Naive thymus-derived CD4-positive, alpha-beta T cell (primary cell): ENCODE measurements at regions not wholly inside any gene's neighbourhood (a gene's known extent, or its start where the extent isn't known, plus 50 kb on each side); places are given as distances from the start of the nearest gene placed in this dataset.

Experiments used
- ATAC-seq: fragments of 150-1000 bp; cut with Tn5 transposase; 2 replicates; pipeline ENCODE4 v1.10.0; 2021; ENCODE audit warnings: mild to moderate bottlenecking, moderate library complexity
- CTCF ChIA-PET: fragments of 350-600 bp; sonication (Branson Sonifier 250); formaldehyde crosslinking; loops from one replicate; lab custom pipeline; 2021; ENCODE audit warnings: antibody characterized with exemption; lab: Charles Lee
- POLR2A ChIA-PET: fragments of 350-600 bp; sonication (Branson Sonifier 250); formaldehyde crosslinking; loops from one replicate; lab custom pipeline; 2021; ENCODE audit warnings: antibody characterized with exemption, inconsistent platforms; lab: Charles Lee
- DNase-seq, 9 donors: peaks; one replicate each; pipeline versions ENCODE4 v3.0.0 to v3.0.0-alpha.2; 2020 to 2022; ENCODE audit warnings: mixed read lengths in 1 of 9
- H3K27ac ChIP-seq: one replicate; pipeline ENCODE4 v1.7.0; 2013; ENCODE audit warnings: mild to moderate bottlenecking, low read depth, low read length, moderate library complexity
- H3K27me3 ChIP-seq, 2 donors: one replicate each; pipeline ENCODE4 v1.7.0; 2013; ENCODE audit warnings: low read length in 2 of 2, mild to moderate bottlenecking in 2 of 2, moderate library complexity in 2 of 2; ENCODE audit not compliant: control insufficient read depth in 2 of 2, insufficient read depth in 2 of 2
- H3K36me3 ChIP-seq, 3 experiments: 1 replicate in 2 of 3; 2 replicates in 1 of 3; pipeline ENCODE4 v1.7.0; 2013; ENCODE audit warnings: low read length in 3 of 3, mild to moderate bottlenecking in 3 of 3, moderate library complexity in 1 of 3; ENCODE audit not compliant: insufficient read depth in 3 of 3, control insufficient read depth in 2 of 3
- H3K4me1 ChIP-seq, 2 donors: one replicate each; pipeline ENCODE4 v1.7.0; 2013; ENCODE audit warnings: low read length in 2 of 2, mild to moderate bottlenecking in 2 of 2, moderate library complexity in 1 of 2; ENCODE audit not compliant: control insufficient read depth in 2 of 2, insufficient read depth in 2 of 2
- H3K4me3 ChIP-seq: 2 replicates; pipeline ENCODE4 v1.7.0; 2013; ENCODE audit warnings: mild to moderate bottlenecking, low read length
- H3K9me3 ChIP-seq, 3 experiments: 1 replicate in 2 of 3; 2 replicates in 1 of 3; pipeline ENCODE4 v1.7.0; 2013; ENCODE audit warnings: low read length in 3 of 3; ENCODE audit not compliant: control insufficient read depth in 2 of 3
- H3K27ac Mint-ChIP-seq, 9 donors: one replicate each; pipeline ENCODE4 v1.8.0; 2020 to 2022; ENCODE audit warnings: mixed read lengths in 9 of 9, mild to moderate bottlenecking in 8 of 9, moderate library complexity in 5 of 9, inconsistent platforms in 2 of 9
- H3K27me3 Mint-ChIP-seq, 5 donors: one replicate each; pipeline ENCODE4 v1.8.0; 2021 to 2022; ENCODE audit warnings: mixed read lengths in 5 of 5, mild to moderate bottlenecking in 1 of 5
- H3K36me3 Mint-ChIP-seq, 5 donors: one replicate each; pipeline ENCODE4 v1.8.0; 2020 to 2022; ENCODE audit warnings: mixed read lengths in 5 of 5, mild to moderate bottlenecking in 3 of 5, inconsistent platforms in 1 of 5
- H3K4me1 Mint-ChIP-seq, 7 donors: one replicate each; pipeline ENCODE4 v1.8.0; 2020 to 2022; ENCODE audit warnings: mixed read lengths in 7 of 7, mild to moderate bottlenecking in 3 of 7, inconsistent platforms in 1 of 7
- H3K4me3 Mint-ChIP-seq, 10 donors: one replicate each; pipeline ENCODE4 v1.8.0; 2020 to 2022; ENCODE audit warnings: mild to moderate bottlenecking in 10 of 10, mixed read lengths in 10 of 10, moderate library complexity in 6 of 10, inconsistent platforms in 2 of 10
- H3K9me3 Mint-ChIP-seq, 11 donors: one replicate each; pipeline ENCODE4 v1.8.0; 2020 to 2022; ENCODE audit warnings: mixed read lengths in 11 of 11, mild to moderate bottlenecking in 4 of 11, inconsistent platforms in 1 of 11, moderate library complexity in 1 of 11
- intact Hi-C, 2 donors: fragments of 100-400 bp; cut with micrococcal nuclease; formaldehyde crosslinking; loops; one replicate each; pipeline ENCODE4 v1.15.1; 2023

DNA sequence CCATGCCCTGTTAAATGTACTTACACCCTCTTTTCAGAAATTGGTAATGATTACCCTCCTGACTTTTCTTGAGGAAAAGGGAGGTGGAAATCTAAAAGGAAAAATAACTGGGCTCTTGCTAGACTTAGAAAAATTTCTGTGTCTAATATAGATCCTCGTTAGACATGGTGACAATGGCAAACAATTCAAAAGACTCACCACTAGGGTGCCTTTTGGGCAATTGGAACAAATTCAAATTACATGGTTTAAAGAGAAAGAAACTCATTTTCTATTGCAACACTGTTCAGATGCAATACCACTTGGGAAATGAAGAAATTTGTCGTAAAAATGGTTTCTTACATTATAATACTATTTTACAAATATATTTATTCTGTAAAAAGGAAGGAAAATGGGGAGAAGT lies 950.1 kb downstream of the GRM8 start:
- Histone ChIP-seq H3K27ac (no peak overlapping the region), H3K4me3 (no peak overlapping the region), H3K36me3 (no peaks in the 10 kb centered on the region), H3K4me1 (no peaks in the 10 kb centered on the region), H3K9me3 (no peaks in the 10 kb centered on the region), H3K27me3 (no peaks in the 10 kb centered on the region)
- Mint-ChIP-seq H3K9me3 (peaks cover 2 to 29% (median 9%) of the 10 kb centered on the region in 11 donors), H3K36me3 (peaks cover 0 to 4% (median 0%) of the 10 kb centered on the region in 5 donors), H3K4me1 (no peaks in the 10 kb centered on the region), H3K27ac (no peak overlapping the region), H3K27me3 (no peaks in the 10 kb centered on the region), H3K4me3 (no peak overlapping the region)
- intact Hi-C loops = no loop called here
- ChIA-PET POLR2A (no interaction called here), CTCF (no interaction called here)
- no peak for ATAC-seq
- DNase-seq = no peak

DNA sequence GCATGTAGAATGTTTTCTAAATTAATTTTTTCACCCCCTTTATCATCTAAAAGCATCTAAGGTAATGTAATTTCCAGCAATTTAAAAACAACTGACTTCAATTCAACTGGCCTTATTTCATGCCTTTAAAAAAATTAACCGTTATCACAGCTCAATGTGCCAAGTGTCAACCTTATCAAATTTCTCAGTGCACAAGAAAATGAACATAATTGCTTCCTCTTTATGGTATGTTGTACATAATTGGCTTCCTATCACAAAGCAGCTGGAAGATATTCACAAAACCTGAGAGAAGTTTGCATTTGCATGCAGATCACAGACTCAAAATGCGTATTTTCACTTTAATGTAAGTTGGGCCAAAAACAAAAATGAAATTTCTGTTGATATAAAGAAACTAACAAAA lies 966.4 kb downstream of the GRM8 start:
- CTCF ChIA-PET = no interaction called here
- Histone ChIP-seq H3K9me3 (no peaks in the 10 kb centered on the region), H3K27me3 (no peaks in the 10 kb centered on the region), H3K27ac (no peak overlapping the region), H3K4me1 (no peaks in the 10 kb centered on the region), H3K36me3 (no peaks in the 10 kb centered on the region), H3K4me3 (no peak overlapping the region)
- POLR2A ChIA-PET = no interaction called here
- intact Hi-C loops = no loop called here
- no peaks in the 10 kb centered on the region for H3K4me1 Mint-ChIP-seq
- H3K4me3 Mint-ChIP-seq = no peak overlapping the region
- no peak for ATAC-seq
- H3K36me3 Mint-ChIP-seq = no peaks in the 10 kb centered on the region
- no peaks in the 10 kb centered on the region for H3K27me3 Mint-ChIP-seq
- DNase-seq = no peak
- no peak overlapping the region for H3K27ac Mint-ChIP-seq
- peaks cover 0 to 14% (median 3%) of the 10 kb centered on the region in 11 donors for H3K9me3 Mint-ChIP-seq

DNA sequence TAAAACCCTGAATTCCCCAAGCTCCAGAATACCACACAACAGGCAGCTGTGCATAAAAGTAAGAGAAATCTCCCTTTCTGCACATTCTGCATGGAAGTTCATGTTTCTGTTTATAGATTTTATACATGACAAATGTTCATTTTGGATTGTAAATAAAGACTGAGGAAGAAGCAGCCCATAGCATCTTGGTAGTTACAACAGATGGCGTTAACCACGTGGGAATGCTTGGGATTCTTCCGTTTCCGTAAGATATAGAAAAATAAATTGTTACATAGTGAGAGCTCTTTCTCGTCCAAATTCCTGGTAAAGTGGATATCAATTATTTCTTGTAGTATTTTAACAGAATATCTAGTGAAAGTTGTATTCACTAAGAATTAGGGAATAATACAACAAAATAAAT lies 1016.5 kb downstream of the GRM8 start:
- Histone ChIP-seq H3K4me3 (no peak overlapping the region), H3K9me3 (no peaks in the 10 kb centered on the region), H3K27me3 (no peaks in the 10 kb centered on the region), H3K27ac (no peak overlapping the region), H3K4me1 (no peaks in the 10 kb centered on the region), H3K36me3 (no peaks in the 10 kb centered on the region)
- Mint-ChIP-seq H3K4me1 (no peaks in the 10 kb centered on the region), H3K9me3 (peaks cover 0 to 16% (median 3%) of the 10 kb centered on the region in 11 donors), H3K27me3 (no peaks in the 10 kb centered on the region), H3K4me3 (no peak overlapping the region), H3K27ac (no peak overlapping the region), H3K36me3 (no peaks in the 10 kb centered on the region)
- POLR2A ChIA-PET = no interaction called here
- no peak for DNase-seq
- no peak for ATAC-seq
- CTCF ChIA-PET = no interaction called here
- intact Hi-C loops = no loop called here

DNA sequence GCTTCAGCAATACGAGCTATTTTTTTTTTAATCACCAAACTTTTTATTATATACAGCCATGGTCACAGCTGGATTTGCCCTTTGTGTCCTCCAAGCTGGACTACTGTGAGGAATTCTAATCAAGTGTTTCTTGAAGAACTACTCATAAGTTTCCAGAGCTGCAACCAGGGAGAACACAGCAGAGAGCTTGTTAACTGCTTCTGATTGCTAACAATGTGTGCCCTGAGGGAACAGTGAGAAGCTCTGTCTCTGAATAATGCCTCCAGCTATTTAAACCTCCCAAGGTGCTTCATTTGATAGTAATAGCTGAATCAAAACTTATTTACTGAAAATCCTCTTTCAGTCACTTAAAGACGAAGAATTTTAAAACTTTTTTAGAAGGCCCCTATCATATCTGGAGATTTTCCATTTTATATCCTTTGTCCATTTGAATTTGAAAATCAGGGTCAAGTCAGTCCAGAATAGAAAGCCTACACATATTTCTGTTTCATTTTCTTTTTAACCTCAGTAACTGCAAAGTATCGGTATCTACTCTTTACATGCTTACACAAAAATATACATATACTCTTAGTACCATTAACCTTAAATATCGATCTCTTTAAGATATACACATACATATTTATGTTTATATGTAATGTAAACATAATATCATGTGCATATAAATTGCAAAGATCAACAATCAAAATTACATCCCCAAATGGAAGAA lies 1024.2 kb downstream of the GRM8 start:
- ATAC-seq = no peak
- Mint-ChIP-seq H3K27ac (no peak overlapping the region), H3K4me3 (no peak overlapping the region), H3K9me3 (peaks cover 0 to 11% (median 4%) of the 10 kb centered on the region in 11 donors), H3K4me1 (no peaks in the 10 kb centered on the region), H3K36me3 (no peaks in the 10 kb centered on the region), H3K27me3 (no peaks in the 10 kb centered on the region)
- Histone ChIP-seq H3K27ac (no peak overlapping the region), H3K4me1 (no peaks in the 10 kb centered on the region), H3K9me3 (no peaks in the 10 kb centered on the region), H3K27me3 (no peaks in the 10 kb centered on the region), H3K4me3 (no peak overlapping the region), H3K36me3 (no peaks in the 10 kb centered on the region)
- intact Hi-C loops = no loop called here
- ChIA-PET CTCF (no interaction called here), POLR2A (no interaction called here)
- no peak for DNase-seq

DNA sequence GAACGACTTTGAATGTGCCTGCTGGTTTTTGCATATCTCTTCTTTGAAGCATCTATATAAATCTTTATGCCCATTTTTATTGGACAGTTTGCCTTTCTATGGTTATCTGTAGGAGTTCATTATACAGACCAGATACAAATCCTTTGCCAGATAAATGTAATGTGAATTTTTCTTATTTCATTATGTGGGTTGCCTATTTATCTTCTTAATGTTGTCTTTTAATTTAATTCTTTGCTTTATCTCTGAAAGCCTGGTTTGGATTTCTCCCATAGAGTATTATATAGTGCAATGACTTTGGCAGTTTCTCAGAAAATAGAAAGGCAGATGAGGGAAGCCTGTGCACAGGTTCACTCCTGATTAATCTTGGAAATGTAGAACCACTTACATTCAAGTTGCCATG lies 1025.1 kb downstream of the GRM8 start:
- DNase-seq = no peak
- Mint-ChIP-seq H3K4me1 (no peaks in the 10 kb centered on the region), H3K27me3 (no peaks in the 10 kb centered on the region), H3K36me3 (no peaks in the 10 kb centered on the region), H3K27ac (no peak overlapping the region), H3K4me3 (no peak overlapping the region), H3K9me3 (peaks cover 0 to 12% (median 4%) of the 10 kb centered on the region in 11 donors)
- H3K4me1 ChIP-seq = no peaks in the 10 kb centered on the region
- H3K27me3 ChIP-seq = no peaks in the 10 kb centered on the region
- no peaks in the 10 kb centered on the region for H3K36me3 ChIP-seq
- ChIA-PET CTCF (no interaction called here), POLR2A (no interaction called here)
- H3K27ac ChIP-seq = no peak overlapping the region
- H3K9me3 ChIP-seq = no peaks in the 10 kb centered on the region
- ATAC-seq = no peak
- intact Hi-C loops = no loop called here
- no peak overlapping the region for H3K4me3 ChIP-seq

DNA sequence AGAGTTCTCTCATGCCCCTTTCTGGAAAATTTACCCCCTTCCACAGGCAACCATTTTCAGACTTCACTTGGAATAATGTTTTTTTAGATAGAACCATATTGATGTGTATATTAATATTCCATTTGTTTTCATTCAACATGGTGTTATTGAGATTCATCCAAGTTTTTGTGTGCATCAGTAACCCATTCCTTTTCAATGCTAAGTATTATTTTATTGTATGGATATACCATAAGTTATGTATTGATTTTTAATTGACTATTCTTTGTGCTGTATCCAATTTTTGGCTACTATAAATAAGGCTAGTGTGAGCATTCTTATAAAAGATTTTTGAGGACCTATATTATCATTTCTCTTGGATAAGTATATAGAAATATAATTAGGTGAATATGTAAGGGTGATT lies 1025.7 kb downstream of the GRM8 start:
- Mint-ChIP-seq H3K36me3 (no peaks in the 10 kb centered on the region), H3K9me3 (peaks cover 0 to 16% (median 4%) of the 10 kb centered on the region in 11 donors), H3K27me3 (no peaks in the 10 kb centered on the region), H3K4me1 (no peaks in the 10 kb centered on the region), H3K4me3 (no peak overlapping the region), H3K27ac (no peak overlapping the region)
- H3K4me3 ChIP-seq = no peak overlapping the region
- no peaks in the 10 kb centered on the region for H3K9me3 ChIP-seq
- no peaks in the 10 kb centered on the region for H3K4me1 ChIP-seq
- CTCF ChIA-PET = no interaction called here
- no peaks in the 10 kb centered on the region for H3K27me3 ChIP-seq
- intact Hi-C loops = no loop called here
- DNase-seq (no peak), ATAC-seq (no peak)
- no peaks in the 10 kb centered on the region for H3K36me3 ChIP-seq
- POLR2A ChIA-PET = no interaction called here
- H3K27ac ChIP-seq = no peak overlapping the region

DNA sequence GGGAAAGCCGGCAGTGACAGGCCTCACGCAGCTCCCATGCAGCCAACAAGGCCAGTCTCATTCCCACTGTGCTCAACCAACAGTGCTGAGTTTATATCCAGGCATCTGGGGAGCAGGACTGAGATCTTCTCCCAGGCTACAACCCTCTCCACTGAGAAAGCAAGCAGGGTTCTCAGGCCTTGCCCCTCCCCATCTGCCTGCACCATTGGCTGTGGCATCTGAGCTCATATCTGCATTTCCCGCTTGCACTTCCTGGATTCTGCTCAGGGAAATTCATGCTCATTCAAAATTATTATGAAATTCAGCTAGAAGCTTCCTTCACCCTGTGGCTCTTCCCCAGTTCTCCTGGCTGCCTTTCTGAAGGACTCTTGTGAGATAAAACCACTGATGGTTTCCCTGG lies 1029.0 kb downstream of the GRM8 start:
- Mint-ChIP-seq H3K9me3 (peaks cover 3 to 20% (median 13%) of the 10 kb centered on the region in 11 donors), H3K36me3 (no peaks in the 10 kb centered on the region), H3K4me3 (no peak overlapping the region), H3K4me1 (no peaks in the 10 kb centered on the region), H3K27ac (no peak overlapping the region), H3K27me3 (no peaks in the 10 kb centered on the region)
- Histone ChIP-seq H3K4me3 (no peak overlapping the region), H3K27me3 (no peaks in the 10 kb centered on the region), H3K27ac (no peak overlapping the region), H3K4me1 (no peaks in the 10 kb centered on the region), H3K9me3 (no peaks in the 10 kb centered on the region), H3K36me3 (no peaks in the 10 kb centered on the region)
- intact Hi-C loops = no loop called here
- no peak for ATAC-seq
- no peak for DNase-seq
- ChIA-PET POLR2A (no interaction called here), CTCF (interaction anchor here (0.6 kb wide), 1 partner anchor 79 kb away, joined by 3 read pairs; no protein-coding TSS in a partner anchor)
